ENCODE measurements at regions not wholly inside any gene's neighbourhood (a gene's known extent, or its start where the extent isn't known, plus 50 kb on each side); places are given as distances from the start of the nearest gene placed in this dataset.
"Not testable (repeated sequence)": the region's sequence is repeated elsewhere in the genome, so short reads cannot be mapped to it uniquely, and the experiment has no call there.

- DNase-seq (ENCODE audit: low spot score): no peak
Measured at GRCh38 chr5:62100201-62100600, 205.8 kb upstream of the KIF2A start.

- DNase-seq (ENCODE audit: low spot score): not testable (repeated sequence)
Measured at GRCh38 chr5:62103863-62104262, 202.1 kb upstream of the KIF2A start.

GRCh38 chr5:62111428-62111827 lies 194.6 kb upstream of the KIF2A start:
- no peak for DNase-seq (ENCODE audit: low spot score)

GRCh38 chr5:62112689-62113228 lies 193.2 kb upstream of the KIF2A start:
- DNase-seq (ENCODE audit: low spot score): no peak

GRCh38 chr5:62115014-62115413 lies 191.0 kb upstream of the KIF2A start:
- DNase-seq (ENCODE audit: low spot score): no peak

GRCh38 chr5:62124266-62124665 lies 181.7 kb upstream of the KIF2A start:
- DNase-seq (ENCODE audit: low spot score): no peak

GRCh38 chr5:62126090-62126489 lies 179.9 kb upstream of the KIF2A start:
- DNase-seq (ENCODE audit: low spot score): no peak

GRCh38 chr5:62127098-62127736 lies 178.8 kb upstream of the KIF2A start:
- DNase-seq (ENCODE audit: low spot score): no peak

- DNase-seq (ENCODE audit: low spot score): no peak
Measured at GRCh38 chr5:62130107-62130506, 175.9 kb upstream of the KIF2A start.

- no peak for DNase-seq (ENCODE audit: low spot score)
Measured at GRCh38 chr5:62132276-62132675, 173.7 kb upstream of the KIF2A start.

GRCh38 chr5:62133426-62133825 lies 172.6 kb upstream of the KIF2A start:
- DNase-seq (ENCODE audit: low spot score): no peak

- DNase-seq (ENCODE audit: low spot score): no peak
Measured at GRCh38 chr5:62134811-62135210, 171.2 kb upstream of the KIF2A start.

GRCh38 chr5:62137628-62138027 lies 168.4 kb upstream of the KIF2A start:
- no peak for DNase-seq (ENCODE audit: low spot score)

- DNase-seq (ENCODE audit: low spot score): no peak
Measured at GRCh38 chr5:62138607-62139006, 167.4 kb upstream of the KIF2A start.

- no peak for DNase-seq (ENCODE audit: low spot score)
Measured at GRCh38 chr5:62139741-62140140, 166.3 kb upstream of the KIF2A start.

- DNase-seq (ENCODE audit: low spot score): no peak
Measured at GRCh38 chr5:62142351-62142750, 163.7 kb upstream of the KIF2A start.

GRCh38 chr5:62143268-62144229 lies 162.5 kb upstream of the KIF2A start:
- DNase-seq (ENCODE audit: low spot score): peak; percentile 16

- no peak for DNase-seq (ENCODE audit: low spot score)
Measured at GRCh38 chr5:62144401-62145022, 161.5 kb upstream of the KIF2A start.

- DNase-seq (ENCODE audit: low spot score): no peak
Measured at GRCh38 chr5:62149879-62150278, 156.1 kb upstream of the KIF2A start.

- no peak for DNase-seq (ENCODE audit: low spot score)
Measured at GRCh38 chr5:62152394-62153087, 153.5 kb upstream of the KIF2A start.

GRCh38 chr5:62154758-62155157 lies 151.2 kb upstream of the KIF2A start:
- no peak for DNase-seq (ENCODE audit: low spot score)

- DNase-seq (ENCODE audit: low spot score): no peak
Measured at GRCh38 chr5:62155988-62156387, 150.0 kb upstream of the KIF2A start.
